GM18505 (cell line): ENCODE measurements at regions not wholly inside any gene's neighbourhood (a gene's known extent, or its start where the extent isn't known, plus 50 kb on each side); places are given as distances from the start of the nearest gene placed in this dataset.

Source experiments
- ATAC-seq: cut with Tn5 transposase; IDR thresholded peaks from one replicate; pipeline ENCODE4 v1.9.1; 2021; ENCODE audit not compliant: unreplicated experiment
- POLR2A ChIP-seq: IDR thresholded peaks from 4 replicates; pipeline ENCODE4 v1.6.1; 2011; ENCODE audit warnings: borderline replicate concordance; ENCODE audit not compliant: insufficient read depth, insufficient read length; ENCODE audit errors: extremely low read depth

- TF ChIP-seq POLR2A, result no peak
- ATAC-seq, result no peak
These were observed 170.7 kb downstream of the DIPK2A start for GRCh38 chr3:144142151-144142840.

- no peak for TF ChIP-seq POLR2A
- no peak for ATAC-seq
These were observed 176.7 kb downstream of the DIPK2A start for GRCh38 chr3:144148356-144148755.

- TF ChIP-seq POLR2A, result no peak
- no peak for ATAC-seq
These were observed 180.4 kb downstream of the DIPK2A start for GRCh38 chr3:144151983-144152382.

GRCh38 chr3:144160627-144161026 lies 189.0 kb downstream of the DIPK2A start:
- no peak for TF ChIP-seq POLR2A
- no peak for ATAC-seq

GRCh38 chr3:144162042-144162441 lies 190.4 kb downstream of the DIPK2A start:
- no peak for TF ChIP-seq POLR2A
- no peak for ATAC-seq

- ATAC-seq, result no peak
- no peak for TF ChIP-seq POLR2A
These were observed 192.7 kb downstream of the DIPK2A start for GRCh38 chr3:144164352-144164751.

GRCh38 chr3:144165482-144165881 lies 193.9 kb downstream of the DIPK2A start:
- no peak for ATAC-seq
- no peak for TF ChIP-seq POLR2A

GRCh38 chr3:144167634-144168033 lies 196.0 kb downstream of the DIPK2A start:
- no peak for ATAC-seq
- TF ChIP-seq POLR2A, result no peak

- no peak for ATAC-seq
- no peak for TF ChIP-seq POLR2A
These were observed 201.9 kb downstream of the DIPK2A start for GRCh38 chr3:144173491-144173890.

- ATAC-seq, result no peak
- TF ChIP-seq POLR2A, result no peak
These were observed 204.2 kb downstream of the DIPK2A start for GRCh38 chr3:144175644-144176425.

GRCh38 chr3:144177649-144178048 lies 206.0 kb downstream of the DIPK2A start:
- no peak for ATAC-seq
- no peak for TF ChIP-seq POLR2A

GRCh38 chr3:144178607-144179006 lies 207.0 kb downstream of the DIPK2A start:
- no peak for TF ChIP-seq POLR2A
- no peak for ATAC-seq

- no peak for ATAC-seq
- no peak for TF ChIP-seq POLR2A
These were observed 209.4 kb downstream of the DIPK2A start for GRCh38 chr3:144181062-144181461.

- ATAC-seq, result no peak
- TF ChIP-seq POLR2A, result no peak
These were observed 210.9 kb downstream of the DIPK2A start for GRCh38 chr3:144182501-144182900.
